AG10803 (cell line): ENCODE measurements at regions not wholly inside any gene's neighbourhood (a gene's known extent, or its start where the extent isn't known, plus 50 kb on each side); places are given as distances from the start of the nearest gene placed in this dataset.

Experiments used
- DNase-seq: peaks from one replicate; pipeline ENCODE4 v3.0.0; 2010; ENCODE audit warnings: low read depth
- H3K4me3 ChIP-seq: 2 replicates; pipeline ENCODE4 v1.5.1; 2011; ENCODE audit warnings: mild to moderate bottlenecking, low read length, control low read depth
- CTCF ChIP-seq: conservative IDR thresholded peaks from 2 replicates; pipeline ENCODE4 v1.5.1; 2011; ENCODE audit warnings: mild to moderate bottlenecking, low read length, control low read depth, inconsistent platforms

GRCh38 chr5:156009583-156009982 lies 317.4 kb upstream of the SGCD start:
- TF ChIP-seq CTCF = no peak
- H3K4me3 ChIP-seq = no peak overlapping the region
- DNase-seq = no peak

GRCh38 chr5:156015137-156015536 lies 311.8 kb upstream of the SGCD start:
- no peak; the same call in 1 of the 2 replicates for TF ChIP-seq CTCF
- no peak for DNase-seq
- H3K4me3 ChIP-seq = no peak overlapping the region

- H3K4me3 ChIP-seq = no peak overlapping the region
- TF ChIP-seq CTCF = no peak
- no peak for DNase-seq
Observed at GRCh38 chr5:156019130-156019529, 307.8 kb upstream of the SGCD start.

GRCh38 chr5:156019571-156020180 lies 307.3 kb upstream of the SGCD start:
- no peak for DNase-seq
- no peak for TF ChIP-seq CTCF
- no peak overlapping the region for H3K4me3 ChIP-seq

GRCh38 chr5:156020647-156021046 lies 306.3 kb upstream of the SGCD start:
- no peak for TF ChIP-seq CTCF
- DNase-seq = no peak

GRCh38 chr5:156021866-156022265 lies 305.1 kb upstream of the SGCD start:
- H3K4me3 ChIP-seq = no peak overlapping the region
- DNase-seq = no peak
- TF ChIP-seq CTCF = no peak

More at GRCh38 chr5:156020647-156021046, 306.3 kb upstream of the SGCD start:
- H3K4me3 ChIP-seq = no peak overlapping the region

GRCh38 chr5:156025656-156026055 lies 301.3 kb upstream of the SGCD start:
- no peak overlapping the region for H3K4me3 ChIP-seq
- no peak for TF ChIP-seq CTCF
- no peak for DNase-seq
